ENCODE measurements at regions not wholly inside any gene's neighbourhood (a gene's known extent, or its start where the extent isn't known, plus 50 kb on each side); places are given as distances from the start of the nearest gene placed in this dataset.
"Not testable (repeated sequence)": the region's sequence is repeated elsewhere in the genome, so short reads cannot be mapped to it uniquely, and the experiment has no call there.

DNA sequence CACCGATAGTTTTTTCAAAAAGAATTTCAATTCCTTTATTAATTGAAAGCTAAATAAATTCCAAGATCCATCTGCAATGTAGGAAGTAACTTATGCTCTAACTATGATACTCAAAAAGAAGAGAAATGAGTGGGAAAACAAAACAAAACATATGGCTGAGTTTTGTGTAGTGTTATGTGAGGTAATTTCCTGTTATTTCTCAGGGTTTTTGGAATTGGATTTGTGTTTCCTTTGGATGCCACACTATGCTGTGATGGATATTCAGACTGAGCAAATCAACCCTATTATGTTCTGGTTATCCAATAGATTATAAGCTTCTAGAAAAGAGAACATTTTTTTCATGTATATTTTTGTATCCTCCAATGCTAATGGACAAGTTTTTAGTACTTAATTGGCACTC, 73.4 kb upstream of the RAPGEF2 start:
- Histone ChIP-seq H3K4me2 (ENCODE audit: insufficient read depth, low read length) (no peak overlapping the region), H3K27me3 (ENCODE audit: insufficient read depth, low read length) (no peaks in the 10 kb centered on the region), H2AFZ (ENCODE audit: low read length) (no peak overlapping the region), H3K9me3 (ENCODE audit: low read depth, low read length) (no peaks in the 10 kb centered on the region), H3K27ac (ENCODE audit: low read depth, low read length) (no peak overlapping the region), H3K79me2 (ENCODE audit: insufficient read depth, low read length) (no peaks in the 10 kb centered on the region), H3K4me3 (ENCODE audit: insufficient read depth, low read length) (no peak overlapping the region), H3K36me3 (ENCODE audit: insufficient read depth, low read length) (no peaks in the 10 kb centered on the region), H4K20me1 (ENCODE audit: insufficient read depth, low read length) (no peaks in the 10 kb centered on the region), H3K4me1 (ENCODE audit: insufficient read depth, low read length) (peaks cover 5% of the 10 kb centered on the region)
- TF ChIP-seq, protein P1, sequence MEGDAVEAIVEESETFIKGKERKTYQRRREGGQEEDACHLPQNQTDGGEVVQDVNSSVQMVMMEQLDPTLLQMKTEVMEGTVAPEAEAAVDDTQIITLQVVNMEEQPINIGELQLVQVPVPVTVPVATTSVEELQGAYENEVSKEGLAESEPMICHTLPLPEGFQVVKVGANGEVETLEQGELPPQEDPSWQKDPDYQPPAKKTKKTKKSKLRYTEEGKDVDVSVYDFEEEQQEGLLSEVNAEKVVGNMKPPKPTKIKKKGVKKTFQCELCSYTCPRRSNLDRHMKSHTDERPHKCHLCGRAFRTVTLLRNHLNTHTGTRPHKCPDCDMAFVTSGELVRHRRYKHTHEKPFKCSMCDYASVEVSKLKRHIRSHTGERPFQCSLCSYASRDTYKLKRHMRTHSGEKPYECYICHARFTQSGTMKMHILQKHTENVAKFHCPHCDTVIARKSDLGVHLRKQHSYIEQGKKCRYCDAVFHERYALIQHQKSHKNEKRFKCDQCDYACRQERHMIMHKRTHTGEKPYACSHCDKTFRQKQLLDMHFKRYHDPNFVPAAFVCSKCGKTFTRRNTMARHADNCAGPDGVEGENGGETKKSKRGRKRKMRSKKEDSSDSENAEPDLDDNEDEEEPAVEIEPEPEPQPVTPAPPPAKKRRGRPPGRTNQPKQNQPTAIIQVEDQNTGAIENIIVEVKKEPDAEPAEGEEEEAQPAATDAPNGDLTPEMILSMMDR (IDR thresholded peaks at IDR 0.05; ENCODE audit: extremely low read depth, low read depth, low read length) = no peak
- DNase-seq (ENCODE audit: insufficient read length, low spot score, missing footprints) = no peak

DNA sequence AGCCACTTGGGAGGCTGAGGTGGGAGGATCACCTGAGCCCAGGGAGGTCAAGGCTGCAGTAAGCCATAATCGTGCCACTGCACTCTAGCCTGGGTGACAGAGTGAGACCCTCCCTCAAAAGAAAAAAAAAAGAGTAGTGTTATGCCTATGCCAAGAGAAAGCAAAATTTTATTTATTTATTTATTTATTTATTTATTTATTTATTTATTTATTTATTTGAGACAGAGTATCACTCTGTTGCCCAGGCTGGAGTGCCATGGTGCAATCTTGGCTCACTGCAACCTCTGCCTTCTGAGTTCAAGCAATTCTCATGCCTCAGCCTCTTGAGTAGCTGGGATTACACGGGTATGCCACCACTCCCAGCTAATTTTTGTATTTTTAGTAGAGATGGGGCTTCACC, 72.6 kb upstream of the RAPGEF2 start:
- H3K27me3 ChIP-seq (ENCODE audit: insufficient read depth, low read length); H3K27ac ChIP-seq (ENCODE audit: low read depth, low read length); H3K4me2 ChIP-seq (ENCODE audit: insufficient read depth, low read length); H3K79me2 ChIP-seq (ENCODE audit: insufficient read depth, low read length); H3K4me1 ChIP-seq (ENCODE audit: insufficient read depth, low read length); H3K9me3 ChIP-seq (ENCODE audit: low read depth, low read length); DNase-seq (ENCODE audit: insufficient read length, low spot score, missing footprints); H3K4me3 ChIP-seq (ENCODE audit: insufficient read depth, low read length); H3K36me3 ChIP-seq (ENCODE audit: insufficient read depth, low read length); H2AFZ ChIP-seq (ENCODE audit: low read length); H4K20me1 ChIP-seq (ENCODE audit: insufficient read depth, low read length): not testable (repeated sequence)

DNA sequence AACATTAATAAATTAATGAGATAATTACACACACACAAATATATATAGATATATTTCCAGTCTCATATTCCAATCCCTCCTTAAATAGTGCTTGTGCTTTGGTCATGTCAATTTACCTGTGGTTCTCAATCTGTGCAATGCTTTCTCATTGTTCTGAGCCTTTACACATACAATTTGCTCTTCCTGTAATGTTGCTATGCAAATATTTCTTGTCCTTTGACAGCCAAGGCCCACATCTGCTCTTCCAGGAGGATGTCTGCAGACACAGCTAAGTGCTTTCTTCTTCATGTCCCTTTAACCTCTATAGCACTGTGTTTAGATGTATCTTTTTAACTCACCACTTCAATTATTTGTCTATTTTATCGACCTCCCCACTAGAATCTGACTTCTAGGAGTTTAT, 67.3 kb upstream of the RAPGEF2 start:
- Histone ChIP-seq H3K79me2 (ENCODE audit: insufficient read depth, low read length) (no peaks in the 10 kb centered on the region), H4K20me1 (ENCODE audit: insufficient read depth, low read length) (no peaks in the 10 kb centered on the region), H3K36me3 (ENCODE audit: insufficient read depth, low read length) (no peaks in the 10 kb centered on the region), H3K9me3 (ENCODE audit: low read depth, low read length) (no peaks in the 10 kb centered on the region), H3K4me1 (ENCODE audit: insufficient read depth, low read length) (no peaks in the 10 kb centered on the region), H3K27ac (ENCODE audit: low read depth, low read length) (no peak overlapping the region), H3K4me2 (ENCODE audit: insufficient read depth, low read length) (no peak overlapping the region), H2AFZ (ENCODE audit: low read length) (no peak overlapping the region), H3K4me3 (ENCODE audit: insufficient read depth, low read length) (no peak overlapping the region), H3K27me3 (ENCODE audit: insufficient read depth, low read length) (peaks cover 9% of the 10 kb centered on the region)
- no peak for DNase-seq (ENCODE audit: insufficient read length, low spot score, missing footprints)
- TF ChIP-seq, protein P1 (IDR thresholded peaks at IDR 0.05; ENCODE audit: extremely low read depth, low read depth, low read length) = no peak

DNA sequence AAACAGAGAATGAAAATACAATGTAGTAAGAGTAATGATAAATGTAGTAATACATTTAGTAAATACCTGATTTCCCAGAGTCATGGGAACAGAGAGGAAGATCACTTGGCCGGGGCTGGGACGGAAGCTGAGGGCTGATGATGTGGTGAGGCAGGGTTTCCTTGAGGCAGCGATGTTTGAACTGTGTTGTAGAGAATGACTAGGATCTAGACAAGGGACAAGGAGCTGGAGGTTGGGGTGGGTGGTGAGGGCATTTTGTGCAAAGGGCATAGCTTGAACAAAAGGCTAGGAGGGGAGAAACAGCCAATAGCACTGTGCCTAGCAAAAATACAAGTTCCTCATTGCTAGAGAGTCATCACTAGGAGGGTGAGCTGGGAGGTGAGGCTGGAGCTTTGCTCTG, 64.3 kb upstream of the RAPGEF2 start:
- no peak overlapping the region for H2AFZ ChIP-seq (ENCODE audit: low read length)
- H3K4me2 ChIP-seq (ENCODE audit: insufficient read depth, low read length) = no peak overlapping the region
- no peaks in the 10 kb centered on the region for H3K9me3 ChIP-seq (ENCODE audit: low read depth, low read length)
- H3K79me2 ChIP-seq (ENCODE audit: insufficient read depth, low read length) = no peaks in the 10 kb centered on the region
- H3K36me3 ChIP-seq (ENCODE audit: insufficient read depth, low read length) = no peaks in the 10 kb centered on the region
- H4K20me1 ChIP-seq (ENCODE audit: insufficient read depth, low read length) = no peaks in the 10 kb centered on the region
- no peak overlapping the region for H3K4me3 ChIP-seq (ENCODE audit: insufficient read depth, low read length)
- H3K27ac ChIP-seq (ENCODE audit: low read depth, low read length) = no peak overlapping the region
- TF ChIP-seq, protein P1 (IDR thresholded peaks at IDR 0.05; ENCODE audit: extremely low read depth, low read depth, low read length) = no peak
- no peaks in the 10 kb centered on the region for H3K4me1 ChIP-seq (ENCODE audit: insufficient read depth, low read length)
- peaks cover 14% of the 10 kb centered on the region for H3K27me3 ChIP-seq (ENCODE audit: insufficient read depth, low read length)
- DNase-seq (ENCODE audit: insufficient read length, low spot score, missing footprints) = no peak

Measured in osteoblast (primary cell).